Tibial nerve (tissue), 4 donors: ENCODE measurements at regions not wholly inside any gene's neighbourhood (a gene's known extent, or its start where the extent isn't known, plus 50 kb on each side); places are given as distances from the start of the nearest gene placed in this dataset.

Source experiments
- DNase-seq, 2 donors: peaks; one replicate each; pipeline ENCODE4 v3.0.0-alpha.2; 2019; ENCODE audit warnings: low spot score in 2 of 2
- H3K27ac ChIP-seq, 4 donors: fragments of 200-600 bp; sonication (generic) in 3 of 4; one replicate each; pipeline ENCODE4 v1.5.1; 2017 to 2019; ENCODE audit warnings: mild to moderate bottlenecking in 1 of 4
- H3K27me3 ChIP-seq, 2 donors: fragments of 200-600 bp; sonication (generic) in 1 of 2; one replicate each; pipeline versions ENCODE4 v1.5.1 to v1.6.0; 2017 to 2019
- H3K36me3 ChIP-seq, 3 donors: fragments of 200-600 bp; sonication (generic); one replicate each; pipeline ENCODE4 v1.5.1; 2018 to 2019
- H3K4me1 ChIP-seq, 4 donors: fragments of 200-600 bp; sonication (generic) in 3 of 4; one replicate each; pipeline ENCODE4 v1.5.1; 2017 to 2019
- H3K4me3 ChIP-seq, 4 donors: fragments of 200-600 bp; sonication (generic) in 3 of 4; one replicate each; pipeline ENCODE4 v1.5.1; 2017 to 2019; ENCODE audit warnings: mild to moderate bottlenecking in 1 of 4, moderate library complexity in 1 of 4
- H3K9me3 ChIP-seq, 4 donors: fragments of 200-600 bp; sonication (generic) in 3 of 4; one replicate each; pipeline ENCODE4 v1.5.1; 2017 to 2019
- EP300 ChIP-seq, 2 donors: sonication (generic); formaldehyde crosslinking; IDR thresholded peaks; one replicate each; pipeline ENCODE4 v1.6.1; 2017; ENCODE audit warnings: antibody characterized with exemption in 2 of 2, mild to moderate bottlenecking in 1 of 2
- POLR2A ChIP-seq, 2 donors: fragments of 450-650 bp; IDR thresholded peaks; one replicate each; pipeline ENCODE4 v1.6.1; 2017; ENCODE audit warnings: antibody characterized with exemption in 2 of 2, mild to moderate bottlenecking in 2 of 2, moderate library complexity in 2 of 2
- WGBS, 2 donors: methylation state at CpG; one replicate each; pipeline ENCODE4 v1.1.5; 2018; 5-methylcytosine and 5-hydroxymethylcytosine counted together
- TF ChIP-seq, protein P1 (sequence below), 5 experiments: fragments of 200-600 bp in 3 of 5; fragments of 450-650 bp in 2 of 5; sonication (generic) in 3 of 5; IDR thresholded peaks; one replicate each; pipeline ENCODE4 v1.5.1; 2016 to 2019; ENCODE audit warnings: antibody characterized with exemption in 5 of 5, mild to moderate bottlenecking in 3 of 5, moderate library complexity in 2 of 5

DNA sequence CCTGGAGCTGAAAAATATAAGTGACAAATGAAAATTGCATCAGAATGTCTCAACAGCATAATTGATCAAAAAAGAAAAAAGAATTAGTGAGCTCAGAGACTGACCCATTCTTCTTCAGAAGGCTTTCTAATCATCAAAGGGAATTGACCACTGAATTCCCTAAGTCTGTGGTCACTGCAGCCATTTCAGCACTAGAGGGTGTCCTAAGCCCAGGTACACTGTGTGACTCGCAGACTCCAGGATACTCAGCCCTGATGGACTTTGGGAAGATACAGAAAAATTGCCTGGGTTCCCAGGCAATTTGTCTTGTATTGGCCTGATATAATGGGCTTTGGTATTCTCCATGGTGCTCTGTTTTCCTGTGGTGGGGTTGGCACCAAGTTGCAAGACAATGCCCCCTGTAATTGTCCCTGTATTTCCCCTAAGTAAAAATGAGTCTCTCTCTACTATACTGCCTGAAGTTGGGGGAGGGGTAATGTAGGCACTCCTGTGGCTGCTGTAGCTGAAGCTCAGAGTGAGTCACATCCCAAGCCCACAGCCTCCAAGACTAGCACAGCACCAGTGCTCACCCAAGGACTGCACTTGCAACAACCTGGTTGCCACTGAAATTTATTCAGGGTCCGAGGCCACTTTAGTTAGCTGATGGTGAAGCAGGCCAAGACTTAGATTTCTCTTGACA, 256.0 kb upstream of the STAC start:
- 64 to 67% methylated on average over 2 of the region's 2 CpGs for WGBS, 2 donors
- Histone ChIP-seq H3K36me3 (no peaks in the 10 kb centered on the region), H3K4me3 (no peak overlapping the region), H3K4me1 (no peaks in the 10 kb centered on the region), H3K9me3 (peaks cover 0 to 32% (median 0%) of the 10 kb centered on the region in 4 donors), H3K27ac (no peak overlapping the region), H3K27me3 (no peaks in the 10 kb centered on the region)
- TF ChIP-seq EP300 (IDR thresholded peaks at IDR 0.05), result no peak
- TF ChIP-seq, protein P1, sequence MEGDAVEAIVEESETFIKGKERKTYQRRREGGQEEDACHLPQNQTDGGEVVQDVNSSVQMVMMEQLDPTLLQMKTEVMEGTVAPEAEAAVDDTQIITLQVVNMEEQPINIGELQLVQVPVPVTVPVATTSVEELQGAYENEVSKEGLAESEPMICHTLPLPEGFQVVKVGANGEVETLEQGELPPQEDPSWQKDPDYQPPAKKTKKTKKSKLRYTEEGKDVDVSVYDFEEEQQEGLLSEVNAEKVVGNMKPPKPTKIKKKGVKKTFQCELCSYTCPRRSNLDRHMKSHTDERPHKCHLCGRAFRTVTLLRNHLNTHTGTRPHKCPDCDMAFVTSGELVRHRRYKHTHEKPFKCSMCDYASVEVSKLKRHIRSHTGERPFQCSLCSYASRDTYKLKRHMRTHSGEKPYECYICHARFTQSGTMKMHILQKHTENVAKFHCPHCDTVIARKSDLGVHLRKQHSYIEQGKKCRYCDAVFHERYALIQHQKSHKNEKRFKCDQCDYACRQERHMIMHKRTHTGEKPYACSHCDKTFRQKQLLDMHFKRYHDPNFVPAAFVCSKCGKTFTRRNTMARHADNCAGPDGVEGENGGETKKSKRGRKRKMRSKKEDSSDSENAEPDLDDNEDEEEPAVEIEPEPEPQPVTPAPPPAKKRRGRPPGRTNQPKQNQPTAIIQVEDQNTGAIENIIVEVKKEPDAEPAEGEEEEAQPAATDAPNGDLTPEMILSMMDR (IDR thresholded peaks at IDR 0.05), result no peak
- no peak for TF ChIP-seq POLR2A (IDR thresholded peaks at IDR 0.05)
- no peak for DNase-seq

GRCh38 chr3:36132214-36132613, 248.1 kb upstream of the STAC start:
- H3K27ac ChIP-seq, result no peak overlapping the region
- no peak for DNase-seq
- H3K4me1 ChIP-seq, result no peaks in the 10 kb centered on the region
- H3K9me3 ChIP-seq, result peaks cover 0 to 29% (median 0%) of the 10 kb centered on the region in 4 donors
- no peaks in the 10 kb centered on the region for H3K36me3 ChIP-seq
- WGBS, 2 donors, result 93 to 95% methylated on average over 2 of the region's 2 CpGs
- TF ChIP-seq, protein P1 (IDR thresholded peaks at IDR 0.05), result no peak
- no peak for TF ChIP-seq POLR2A (IDR thresholded peaks at IDR 0.05)
- H3K4me3 ChIP-seq, result no peak overlapping the region
- H3K27me3 ChIP-seq, result no peaks in the 10 kb centered on the region

- TF ChIP-seq, protein P1 (IDR thresholded peaks at IDR 0.05), result no peak
- TF ChIP-seq EP300 (IDR thresholded peaks at IDR 0.05) (no peak), POLR2A (IDR thresholded peaks at IDR 0.05) (no peak)
- H3K4me3 ChIP-seq, result no peak overlapping the region
- no peaks in the 10 kb centered on the region for H3K27me3 ChIP-seq
- no peaks in the 10 kb centered on the region for H3K36me3 ChIP-seq
- H3K4me1 ChIP-seq, result no peaks in the 10 kb centered on the region
- H3K27ac ChIP-seq, result no peak overlapping the region
- peaks cover 0 to 2% (median 0%) of the 10 kb centered on the region in 4 donors for H3K9me3 ChIP-seq
- DNase-seq, result no peak
These were observed 244.4 kb upstream of the STAC start for GRCh38 chr3:36135863-36136262.

- Histone ChIP-seq H3K4me3 (no peak overlapping the region), H3K27ac (no peak overlapping the region), H3K36me3 (no peaks in the 10 kb centered on the region), H3K9me3 (no peaks in the 10 kb centered on the region), H3K4me1 (no peaks in the 10 kb centered on the region), H3K27me3 (no peaks in the 10 kb centered on the region)
- no peak for TF ChIP-seq EP300 (IDR thresholded peaks at IDR 0.05)
- TF ChIP-seq, protein P1 (IDR thresholded peaks at IDR 0.05), result no peak
- no peak for TF ChIP-seq POLR2A (IDR thresholded peaks at IDR 0.05)
- DNase-seq, result no peak
These were observed 237.6 kb upstream of the STAC start for GRCh38 chr3:36142746-36143145.

- H3K4me1 ChIP-seq, result no peaks in the 10 kb centered on the region
- 83 to 85% methylated on average over 2 of the region's 2 CpGs for WGBS, 2 donors
- H3K9me3 ChIP-seq, result no peaks in the 10 kb centered on the region
- no peaks in the 10 kb centered on the region for H3K27me3 ChIP-seq
- H3K4me3 ChIP-seq, result no peak overlapping the region
- DNase-seq, result no peak
- no peak overlapping the region for H3K27ac ChIP-seq
- TF ChIP-seq, protein P1 (IDR thresholded peaks at IDR 0.05), result no peak
- TF ChIP-seq EP300 (IDR thresholded peaks at IDR 0.05), result no peak
- TF ChIP-seq POLR2A (IDR thresholded peaks at IDR 0.05), result no peak
- no peaks in the 10 kb centered on the region for H3K36me3 ChIP-seq
These were observed 233.9 kb upstream of the STAC start for GRCh38 chr3:36146404-36146803.
